HEK293 (cell line): ENCODE measurements at regions not wholly inside any gene's neighbourhood (a gene's known extent, or its start where the extent isn't known, plus 50 kb on each side); places are given as distances from the start of the nearest gene placed in this dataset.

Source experiments
- CTCF ChIA-PET: fragments of 350-600 bp; formaldehyde crosslinking; extraction: SDS; loops from one replicate; lab custom pipeline; 2021; ENCODE audit warnings: antibody characterized with exemption; lab: Yijun Ruan, JAX
- POLR2A ChIA-PET: fragments of 300-600 bp; formaldehyde crosslinking; extraction: SDS; loops from one replicate; lab custom pipeline; 2020; ENCODE audit warnings: antibody characterized with exemption, inconsistent platforms; lab: Yijun Ruan, JAX
- H3K27ac ChIP-seq: fragments of 200-500 bp; sonication (Bioruptor generic); 2 replicates; pipeline ENCODE4 v1.5.1; 2014; ENCODE audit warnings: low read depth, low read length, control low read depth, inconsistent platforms; ENCODE audit errors: extremely low read depth
- H3K36me3 ChIP-seq, 2 experiments: fragments of 200-500 bp in 1 of 2; sonication (Bioruptor generic) in 1 of 2; 1 replicate in 1 of 2; 2 replicates in 1 of 2; pipeline ENCODE4 v1.5.1; 2014 to 2017; ENCODE audit warnings: inconsistent platforms in 2 of 2, low read length in 2 of 2; ENCODE audit not compliant: control insufficient read depth in 2 of 2, insufficient read depth in 1 of 2
- H3K4me1 ChIP-seq: fragments of 200-500 bp; sonication (Bioruptor generic); 2 replicates; pipeline ENCODE4 v1.5.1; 2014; ENCODE audit warnings: mild to moderate bottlenecking, low read length, inconsistent platforms; ENCODE audit not compliant: control insufficient read depth, insufficient read depth
- H3K4me3 ChIP-seq: 2 replicates; pipeline ENCODE4 v1.5.1; 2011; ENCODE audit warnings: low read depth, mild to moderate bottlenecking, control low read depth, low read length, moderate library complexity
- H3K9me3 ChIP-seq: fragments of 200-500 bp; sonication (Bioruptor generic); 2 replicates; pipeline ENCODE4 v1.5.1; 2014; ENCODE audit warnings: low read depth, low read length, inconsistent platforms; ENCODE audit not compliant: control insufficient read depth, insufficient read depth
- AEBP2 ChIP-seq: fragments of 450-650 bp; formaldehyde crosslinking; IDR thresholded peaks from 2 replicates; pipeline ENCODE4 v1.5.1; 2016; ENCODE audit warnings: missing biosample characterization, missing genetic modification characterization, borderline replicate concordance
- HOXC10 ChIP-seq: sonication (generic); formaldehyde crosslinking; IDR thresholded peaks from 2 replicates; pipeline ENCODE4 v1.8.1; 2023; ENCODE audit warnings: mild to moderate bottlenecking, missing genetic modification reagents
- KLF10 ChIP-seq: fragments of 450-650 bp; IDR thresholded peaks from 2 replicates; pipeline ENCODE4 v1.5.1; 2018; ENCODE audit warnings: missing biosample characterization, mild to moderate bottlenecking, missing genetic modification characterization
- PRDM10 ChIP-seq: fragments of 450-650 bp; formaldehyde crosslinking; IDR thresholded peaks from 2 replicates; pipeline ENCODE4 v1.5.1; 2016; ENCODE audit warnings: missing biosample characterization, missing genetic modification characterization
- PRDM4 ChIP-seq: fragments of 450-650 bp; formaldehyde crosslinking; IDR thresholded peaks from 2 replicates; pipeline ENCODE4 v1.5.1; 2017; ENCODE audit warnings: missing biosample characterization, missing genetic modification characterization
- ZNF10 ChIP-seq: fragments of 450-650 bp; formaldehyde crosslinking; IDR thresholded peaks from 2 replicates; pipeline ENCODE4 v1.5.1; 2017; ENCODE audit warnings: missing biosample characterization, missing genetic modification characterization
- ZNF121 ChIP-seq: fragments of 450-650 bp; formaldehyde crosslinking; IDR thresholded peaks from 2 replicates; pipeline ENCODE4 v1.5.1; 2016; ENCODE audit warnings: missing biosample characterization, missing genetic modification characterization
- ZNF132 ChIP-seq: fragments of 450-650 bp; formaldehyde crosslinking; IDR thresholded peaks from 2 replicates; pipeline ENCODE4 v1.5.1; 2017; ENCODE audit warnings: missing biosample characterization, missing genetic modification characterization, borderline replicate concordance
- ZNF146 ChIP-seq: fragments of 450-650 bp; formaldehyde crosslinking; IDR thresholded peaks from 2 replicates; pipeline ENCODE4 v1.5.1; 2016; ENCODE audit warnings: missing biosample characterization, missing genetic modification characterization
- ZNF202 ChIP-seq: fragments of 450-650 bp; formaldehyde crosslinking; IDR thresholded peaks from 2 replicates; pipeline ENCODE4 v1.5.1; 2016; ENCODE audit warnings: missing biosample characterization, missing genetic modification characterization, borderline replicate concordance
- ZNF211 ChIP-seq: fragments of 450-650 bp; formaldehyde crosslinking; IDR thresholded peaks from 2 replicates; pipeline ENCODE4 v1.5.1; 2016; ENCODE audit warnings: low read depth, missing biosample characterization, missing genetic modification characterization
- ZNF23 ChIP-seq: fragments of 450-650 bp; formaldehyde crosslinking; IDR thresholded peaks from 2 replicates; pipeline ENCODE4 v1.5.1; 2016; ENCODE audit warnings: missing biosample characterization, missing genetic modification characterization, borderline replicate concordance
- ZNF280C ChIP-seq: fragments of 450-650 bp; formaldehyde crosslinking; IDR thresholded peaks from 2 replicates; pipeline ENCODE4 v1.5.1; 2016; ENCODE audit warnings: missing biosample characterization, missing genetic modification characterization
- ZNF350 ChIP-seq: fragments of 450-650 bp; formaldehyde crosslinking; IDR thresholded peaks from 2 replicates; pipeline ENCODE4 v1.5.0; 2017; ENCODE audit warnings: missing biosample characterization, mild to moderate bottlenecking, missing genetic modification characterization
- ZNF416 ChIP-seq: fragments of 450-650 bp; formaldehyde crosslinking; IDR thresholded peaks from 2 replicates; pipeline ENCODE4 v1.5.1; 2016; ENCODE audit warnings: missing biosample characterization, missing genetic modification characterization
- ZNF544 ChIP-seq: fragments of 450-650 bp; formaldehyde crosslinking; IDR thresholded peaks from 2 replicates; pipeline ENCODE4 v1.5.0; 2017; ENCODE audit warnings: missing biosample characterization, missing genetic modification characterization
- ZNF645 ChIP-seq: fragments of 450-650 bp; formaldehyde crosslinking; IDR thresholded peaks from 2 replicates; pipeline ENCODE4; 2016; ENCODE audit warnings: missing biosample characterization, missing genetic modification characterization
- ZNF692 ChIP-seq: fragments of 450-650 bp; formaldehyde crosslinking; IDR thresholded peaks from 2 replicates; pipeline ENCODE4 v1.5.1; 2016; ENCODE audit warnings: missing biosample characterization, missing genetic modification characterization
- ZNF747 ChIP-seq: fragments of 450-650 bp; formaldehyde crosslinking; IDR thresholded peaks from 2 replicates; pipeline ENCODE4 v1.5.1; 2016; ENCODE audit warnings: missing biosample characterization, missing genetic modification characterization
- ZSCAN23 ChIP-seq: fragments of 450-650 bp; formaldehyde crosslinking; IDR thresholded peaks from 2 replicates; pipeline ENCODE4 v1.5.1; 2016; ENCODE audit warnings: missing biosample characterization, missing genetic modification characterization

GRCh38 chr3:15948388-15948787, 150.6 kb upstream of the ANKRD28 start:
- Histone ChIP-seq H3K9me3 (no peaks in the 10 kb centered on the region), H3K27ac (no peak overlapping the region), H3K36me3 (no peaks in the 10 kb centered on the region), H3K4me1 (no peaks in the 10 kb centered on the region), H3K4me3 (no peak overlapping the region)
- TF ChIP-seq ZNF350 = no peak
- TF ChIP-seq PRDM10 = no peak
- TF ChIP-seq ZNF10 (tag by site-specific recombination) = no peak
- TF ChIP-seq ZNF121 (tag by site-specific recombination) = no peak
- no peak for TF ChIP-seq ZNF747 (tag by site-specific recombination)
- no peak for TF ChIP-seq ZNF23 (tag by site-specific recombination)
- no peak for TF ChIP-seq ZNF146
- no peak for TF ChIP-seq HOXC10
- no peak for TF ChIP-seq AEBP2 (tag by site-specific recombination)
- no peak for TF ChIP-seq ZNF645 (tag by site-specific recombination)
- no peak for TF ChIP-seq PRDM4 (tag by site-specific recombination)
- no peak for TF ChIP-seq ZNF132 (tag by site-specific recombination)
- POLR2A ChIA-PET = no interaction called here
- CTCF ChIA-PET = no interaction called here

GRCh38 chr3:15952543-15953175, 154.9 kb upstream of the ANKRD28 start:
- CTCF ChIA-PET = interaction anchor here (0.6 to 1.3 kb wide), 5 partner anchors 10 to 211 kb away, joined by 3 to 4 read pairs (median 3); no protein-coding TSS in a partner anchor
- Histone ChIP-seq H3K9me3 (no peaks in the 10 kb centered on the region), H3K4me1 (no peaks in the 10 kb centered on the region), H3K36me3 (no peaks in the 10 kb centered on the region), H3K27ac (no peak overlapping the region), H3K4me3 (no peak overlapping the region)
- POLR2A ChIA-PET = no interaction called here
- TF ChIP-seq ZNF280C (tag by site-specific recombination) = no peak
- TF ChIP-seq ZNF350 = no peak
- no peak for TF ChIP-seq KLF10 (tag by site-specific recombination)
- TF ChIP-seq ZNF692 (tag by site-specific recombination) = no peak
- no peak for TF ChIP-seq ZNF416 (tag by site-specific recombination)
- TF ChIP-seq ZNF202 (tag by site-specific recombination) = no peak
- TF ChIP-seq ZSCAN23 (tag by site-specific recombination) = no peak
- no peak for TF ChIP-seq ZNF211 (tag by site-specific recombination)
- no peak for TF ChIP-seq ZNF544 (tag by site-specific recombination)
